GM12892 (cell line): ENCODE measurements at regions not wholly inside any gene's neighbourhood (a gene's known extent, or its start where the extent isn't known, plus 50 kb on each side); places are given as distances from the start of the nearest gene placed in this dataset.

Source experiments
- DNase-seq: peaks from one replicate; pipeline ENCODE4 v3.0.0; 2011; ENCODE audit not compliant: insufficient read length
- FAIRE-seq: peaks from 2 replicates; lab custom pipeline; 2011; peaks lifted over from hg19 to GRCh38; lab: Jason Lieb, UNC
- POLR2A ChIP-seq: IDR thresholded peaks from 2 replicates; pipeline ENCODE4 v1.6.1; 2011; ENCODE audit warnings: low read depth, low read length, control low read depth
- POLR2AphosphoS5 ChIP-seq: IDR thresholded peaks from 2 replicates; pipeline ENCODE4 v1.6.1; 2011; ENCODE audit warnings: low read depth, low read length, control low read depth
- TAF1 ChIP-seq: IDR thresholded peaks from 2 replicates; pipeline ENCODE4 v1.6.1; 2011; ENCODE audit warnings: low read depth, mild to moderate bottlenecking, control low read depth, low read length, borderline replicate concordance

DNA sequence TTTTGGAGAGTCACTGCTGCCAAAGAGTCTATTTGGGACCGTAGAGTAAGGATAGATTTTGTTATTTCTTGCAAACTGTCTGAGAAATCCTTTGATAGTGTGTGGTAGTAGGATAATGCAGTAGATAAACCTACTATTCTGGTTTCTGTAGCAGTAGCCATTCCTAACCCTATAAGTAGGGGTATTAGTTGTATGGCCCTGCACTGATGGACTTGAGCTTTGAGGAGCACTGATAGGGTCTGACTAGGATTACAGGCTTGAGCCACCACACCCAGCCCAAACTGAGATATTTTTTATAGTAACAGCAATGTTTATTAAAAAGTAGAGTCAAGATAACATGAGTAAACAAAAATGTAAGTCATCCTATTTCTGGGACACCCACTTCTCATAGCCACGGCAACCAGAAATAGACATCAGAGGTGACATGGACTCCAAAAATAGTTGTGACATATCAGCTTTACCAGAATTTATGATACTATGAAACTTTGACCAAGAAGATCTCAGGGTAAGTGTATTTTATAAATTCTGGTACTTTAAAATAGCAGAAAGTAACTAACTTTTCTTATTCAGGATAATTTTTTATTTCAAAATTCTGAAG, 479.1 kb downstream of the SUCLA2 start:
- no peak for TF ChIP-seq TAF1
- no peak for TF ChIP-seq POLR2AphosphoS5
- no peak for TF ChIP-seq POLR2A
- DNase-seq (no peak), FAIRE-seq (no peak)

DNA sequence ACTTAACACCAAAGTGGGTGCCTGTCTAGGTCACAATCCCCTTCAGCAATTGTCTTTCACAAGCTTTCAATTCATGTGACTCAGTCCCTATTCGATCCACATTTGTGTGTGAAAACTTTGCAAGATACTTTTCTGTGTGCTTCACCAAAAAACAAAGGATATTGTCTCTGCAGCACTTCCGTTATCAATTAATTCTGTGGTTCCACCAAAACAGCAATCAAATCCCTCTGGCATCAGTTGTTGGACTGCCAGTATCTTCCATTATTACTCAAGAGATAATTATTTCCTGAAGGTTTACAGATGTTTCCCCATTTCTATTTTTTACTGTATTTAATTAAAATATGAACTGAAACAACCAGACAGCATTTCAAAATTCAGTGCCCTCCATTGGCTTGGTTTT, 481.4 kb downstream of the SUCLA2 start:
- no peak for TF ChIP-seq POLR2A
- no peak for TF ChIP-seq TAF1
- TF ChIP-seq POLR2AphosphoS5: no peak
- DNase-seq (no peak), FAIRE-seq (no peak)

DNA sequence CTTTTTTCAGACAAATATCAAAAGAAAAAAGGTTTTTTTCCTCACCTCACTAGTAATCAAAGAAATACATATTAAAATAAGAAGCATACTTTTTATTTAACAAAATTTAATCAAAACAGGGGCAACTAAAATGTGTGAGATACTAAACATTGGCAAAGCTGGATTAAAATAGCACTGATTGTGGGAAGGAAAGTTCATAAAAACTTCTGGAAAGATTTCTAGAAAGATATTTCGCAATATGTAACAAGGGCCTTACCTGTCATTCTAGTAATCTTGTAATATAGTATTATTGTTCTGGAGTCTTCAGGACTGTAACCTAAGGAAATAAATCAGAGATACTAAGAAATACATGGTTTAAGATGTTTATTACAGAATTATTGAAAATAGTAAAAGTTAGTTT, 482.5 kb downstream of the SUCLA2 start:
- FAIRE-seq: no peak
- no peak for TF ChIP-seq POLR2AphosphoS5
- TF ChIP-seq TAF1: no peak
- no peak for TF ChIP-seq POLR2A
- DNase-seq: no peak

DNA sequence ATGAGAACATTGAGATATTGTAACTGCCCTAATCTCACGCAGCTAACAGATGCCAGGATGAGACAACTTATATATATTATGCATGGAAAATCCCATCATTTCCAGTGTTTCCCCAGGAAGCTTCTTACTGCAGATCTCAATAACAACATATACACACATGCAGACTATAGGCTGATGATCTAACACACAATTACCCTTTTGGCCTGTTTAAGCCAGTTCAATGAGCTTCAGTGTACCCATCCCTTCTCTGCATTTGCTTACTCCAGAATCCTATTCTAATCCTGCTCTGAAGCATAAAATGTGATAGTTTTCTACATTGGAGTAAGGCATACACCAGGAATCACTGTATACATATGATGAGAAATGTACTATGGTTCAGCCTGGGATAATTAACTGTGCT, 489.4 kb downstream of the SUCLA2 start:
- no peak for FAIRE-seq
- TF ChIP-seq POLR2AphosphoS5: no peak
- no peak for DNase-seq

DNA sequence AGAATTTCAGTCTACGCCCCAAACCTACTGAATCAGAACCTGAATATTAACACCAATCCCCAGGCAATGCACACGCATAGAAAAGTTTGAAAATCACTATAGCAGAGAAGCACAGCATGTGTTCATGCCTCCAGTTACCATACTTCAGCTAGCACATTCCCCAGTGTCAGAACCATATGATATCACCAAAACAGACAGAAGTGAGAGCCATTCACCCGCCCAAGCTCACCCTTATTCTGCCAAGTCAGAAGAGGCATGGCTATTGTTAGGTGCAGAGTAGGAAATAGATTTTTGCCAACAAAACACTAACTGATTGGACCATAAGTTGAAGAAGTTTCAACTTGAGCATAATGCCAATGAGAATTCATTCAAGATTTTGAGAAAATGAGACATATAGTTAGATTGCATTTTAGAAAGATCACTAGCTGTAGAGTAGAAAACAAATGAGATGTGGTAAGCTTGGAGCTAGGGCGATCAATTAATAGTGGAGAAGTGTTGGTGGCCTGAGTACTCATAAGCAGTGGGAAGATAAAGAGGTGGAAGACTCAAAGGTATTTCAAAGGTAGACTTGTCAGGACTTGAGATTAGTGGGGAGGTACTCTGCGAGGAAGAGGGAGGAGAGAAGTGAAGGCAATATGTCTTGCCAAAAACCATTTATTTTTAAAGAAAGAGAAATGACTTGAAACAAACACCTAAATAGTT, 492.4 kb downstream of the SUCLA2 start:
- FAIRE-seq: no peak
- TF ChIP-seq POLR2AphosphoS5 (no peak), TAF1 (no peak), POLR2A (no peak)
- DNase-seq: no peak

DNA sequence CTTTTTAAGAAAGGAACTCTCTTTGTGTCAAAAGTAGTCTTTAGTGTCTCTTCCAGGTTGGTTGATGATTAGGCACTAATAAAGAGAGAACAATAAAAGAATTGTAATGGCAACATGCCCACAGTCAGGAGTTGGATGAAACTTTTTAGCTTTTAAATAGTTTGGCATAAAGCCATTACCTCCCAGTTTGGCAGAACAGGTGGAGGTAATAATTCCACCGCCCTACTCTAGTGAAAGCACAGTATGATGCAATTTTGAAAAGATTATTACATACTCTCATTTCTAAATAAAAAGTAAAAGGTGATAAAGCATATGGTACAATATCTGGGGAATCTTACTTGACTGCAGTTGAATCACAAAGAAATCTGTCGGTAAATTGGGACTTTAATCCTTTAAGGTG, 497.6 kb downstream of the SUCLA2 start:
- FAIRE-seq (no peak), DNase-seq (no peak)
- TF ChIP-seq POLR2AphosphoS5: no peak
- no peak for TF ChIP-seq POLR2A
- TF ChIP-seq TAF1: no peak

DNA sequence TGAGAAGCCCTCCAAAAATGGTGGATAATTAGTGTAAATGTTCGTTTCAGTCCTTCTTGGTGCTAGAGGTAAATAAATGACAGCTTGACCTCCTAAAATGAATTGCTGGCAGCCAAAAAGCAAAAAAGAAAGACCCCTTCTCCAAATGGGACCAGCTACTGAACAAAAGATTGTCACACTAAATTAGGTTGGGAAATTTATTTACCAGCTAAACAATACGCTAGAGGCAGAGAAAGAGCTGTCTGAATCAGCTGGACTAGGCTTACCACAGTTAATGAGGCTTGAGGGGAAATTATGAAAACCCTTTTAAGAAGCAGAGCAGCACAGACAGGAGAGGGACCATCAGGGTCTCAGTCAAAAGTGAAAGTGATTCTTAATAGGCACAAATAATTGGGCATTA, 498.9 kb downstream of the SUCLA2 start:
- FAIRE-seq (no peak), DNase-seq (no peak)
- TF ChIP-seq TAF1: no peak
- no peak for TF ChIP-seq POLR2AphosphoS5
- no peak for TF ChIP-seq POLR2A

DNA sequence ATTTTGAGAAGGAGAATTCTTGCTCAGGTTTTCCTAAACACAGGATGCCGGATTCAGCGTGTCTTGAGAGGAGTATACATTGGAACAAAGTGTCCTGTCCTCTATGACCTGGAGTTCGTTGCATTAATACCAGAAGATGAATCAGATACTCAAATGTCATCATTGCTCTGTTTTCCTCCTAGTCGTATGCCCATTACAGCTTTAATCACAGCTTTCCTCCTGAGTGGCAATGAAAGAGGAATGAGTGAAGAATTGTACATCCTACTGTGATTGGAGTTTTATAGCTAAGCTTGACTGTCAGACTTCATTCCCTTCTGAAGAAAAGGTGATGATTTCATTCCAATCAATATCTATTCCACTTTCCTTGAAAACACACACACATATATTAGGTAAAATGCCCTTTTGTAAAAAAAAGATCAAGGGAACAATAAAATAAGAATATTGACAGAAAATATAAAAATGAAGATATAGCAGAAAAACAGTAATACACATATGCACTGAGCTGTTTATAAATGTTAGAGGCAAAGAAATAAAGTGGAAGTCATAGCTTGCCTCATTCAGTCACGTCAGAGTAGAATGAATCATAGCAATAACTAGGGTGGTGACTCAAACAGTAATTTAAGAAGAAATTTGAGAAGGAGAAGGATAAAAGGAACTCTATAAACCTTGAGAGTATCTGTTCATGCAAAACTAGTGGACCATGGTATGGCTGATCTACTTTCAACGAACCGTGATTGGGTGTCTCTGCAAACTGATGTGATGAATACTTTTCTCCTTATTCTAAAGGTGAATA, 501.5 kb downstream of the SUCLA2 start:
- FAIRE-seq: no peak
- TF ChIP-seq TAF1 (no peak), POLR2AphosphoS5 (no peak), POLR2A (no peak)
- no peak for DNase-seq

DNA sequence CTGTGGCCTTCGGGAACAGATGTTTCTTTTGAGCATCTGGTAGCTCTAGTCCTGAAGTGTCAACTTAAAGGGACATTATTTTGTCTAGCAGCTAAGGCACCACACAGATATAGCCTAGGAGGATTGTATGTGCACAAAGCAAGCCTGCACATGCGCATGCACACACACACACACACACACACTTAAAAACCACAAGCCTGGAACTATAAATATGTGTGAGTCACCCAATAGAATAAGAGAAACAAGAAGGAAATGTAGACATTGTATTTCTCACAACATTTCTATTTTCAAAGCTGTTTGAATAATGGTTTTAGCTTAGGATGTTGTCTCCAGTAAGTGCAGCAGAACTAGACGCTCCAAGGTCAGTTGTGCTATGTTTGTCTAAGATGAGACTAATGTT, 516.5 kb downstream of the SUCLA2 start:
- TF ChIP-seq POLR2AphosphoS5 (no peak), POLR2A (no peak), TAF1 (no peak)
- FAIRE-seq (no peak), DNase-seq (no peak)

DNA sequence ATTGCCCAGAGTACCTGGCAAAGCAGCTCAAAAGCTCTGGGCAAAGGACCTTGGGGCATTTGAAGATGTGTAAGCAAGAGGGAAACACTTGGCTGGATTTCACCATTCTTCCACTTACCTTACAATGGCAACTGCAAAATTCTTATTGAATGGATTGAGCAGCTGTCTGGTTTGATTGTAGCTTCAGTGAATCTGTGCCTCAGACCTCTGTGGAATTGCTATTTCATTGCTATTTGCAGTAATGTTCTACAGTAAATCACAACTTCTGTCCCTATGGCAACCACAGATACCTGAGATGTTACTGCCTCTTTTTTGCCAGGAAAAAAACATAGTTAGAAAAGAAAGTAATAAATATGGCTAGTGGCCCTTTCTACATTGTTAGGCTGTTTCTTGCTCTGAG, 519.5 kb downstream of the SUCLA2 start:
- no peak for TF ChIP-seq POLR2AphosphoS5
- no peak for TF ChIP-seq TAF1
- TF ChIP-seq POLR2A: no peak
- FAIRE-seq (no peak), DNase-seq (no peak)

DNA sequence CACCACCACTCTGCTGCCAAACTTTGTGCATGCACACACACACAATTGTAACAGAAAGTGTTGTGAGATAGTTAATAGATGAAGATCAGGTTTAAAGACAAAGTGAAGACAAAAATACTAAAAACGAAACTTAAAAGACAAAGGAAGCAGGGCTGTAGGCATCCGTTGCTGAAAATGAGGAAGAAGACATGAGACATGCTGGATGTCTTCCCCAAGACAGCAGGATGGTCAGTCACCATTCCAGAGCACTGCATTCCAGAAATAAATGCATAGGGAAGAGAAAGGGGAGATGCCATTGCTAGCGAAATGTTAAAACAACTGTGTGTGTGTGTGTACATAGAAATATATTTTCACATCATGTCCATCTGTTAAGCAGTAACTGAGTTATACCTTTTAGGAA, 520.1 kb downstream of the SUCLA2 start:
- DNase-seq (no peak), FAIRE-seq (no peak)
- TF ChIP-seq POLR2A (no peak), TAF1 (no peak), POLR2AphosphoS5 (no peak)
